ENCODE measurements at regions not wholly inside any gene's neighbourhood (a gene's known extent, or its start where the extent isn't known, plus 50 kb on each side); places are given as distances from the start of the nearest gene placed in this dataset.

DNA sequence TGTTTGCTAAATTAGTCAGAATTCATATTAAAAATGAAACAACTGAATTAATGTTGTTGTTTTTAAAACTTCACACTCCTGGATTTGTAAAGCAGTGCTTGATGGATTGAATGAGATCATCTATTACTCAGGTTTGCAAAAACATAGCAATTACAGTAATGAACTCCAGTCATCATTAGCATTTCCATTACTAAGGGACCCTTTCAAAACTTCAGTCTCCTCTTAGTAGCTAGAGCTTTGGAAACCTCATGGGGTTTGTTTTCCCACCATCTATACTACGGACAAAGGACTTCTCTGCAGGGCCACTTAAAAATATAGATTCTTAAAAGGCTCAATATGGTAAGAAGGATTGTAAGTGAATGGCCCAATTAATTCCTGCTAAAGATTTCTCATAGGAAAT lies 174.5 kb upstream of the PRNP start:
- DNase-seq: no peak

DNA sequence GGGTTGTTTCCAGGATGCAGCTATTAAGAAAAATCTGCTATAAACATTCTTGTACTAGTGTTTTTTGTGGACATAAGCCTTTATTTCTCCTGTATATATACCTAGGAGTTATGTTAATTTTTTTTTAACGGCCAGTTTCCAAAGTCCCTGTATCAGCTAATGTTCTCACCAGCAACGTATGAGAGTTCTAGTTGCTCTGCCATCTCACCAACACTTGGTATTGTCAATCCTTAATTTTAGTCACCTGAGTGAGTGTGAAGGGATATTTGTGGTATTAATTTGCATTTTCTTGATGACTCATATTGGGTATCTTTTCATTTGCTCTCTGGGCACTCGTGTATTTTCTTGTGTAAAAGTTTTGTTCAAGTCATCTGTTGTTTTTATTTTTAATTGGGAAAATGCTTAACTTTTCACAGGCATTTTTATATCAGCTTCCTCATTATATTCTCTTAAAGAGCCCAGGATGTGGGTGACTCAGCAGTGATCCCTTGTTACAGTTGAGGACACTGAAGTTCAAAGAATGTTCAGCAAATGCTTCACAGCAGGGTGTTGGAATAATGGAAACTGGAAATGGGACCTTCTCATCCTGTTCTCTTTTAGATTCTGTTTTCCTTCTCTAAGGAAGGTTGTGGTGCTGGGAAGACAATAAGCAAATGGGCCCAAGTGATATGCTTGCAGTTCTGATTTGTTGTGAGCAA lies 176.3 kb upstream of the PRNP start:
- no peak for DNase-seq

GRCh38 chr20:4508773-4509172 lies 177.5 kb upstream of the PRNP start:
- no peak for DNase-seq

DNA sequence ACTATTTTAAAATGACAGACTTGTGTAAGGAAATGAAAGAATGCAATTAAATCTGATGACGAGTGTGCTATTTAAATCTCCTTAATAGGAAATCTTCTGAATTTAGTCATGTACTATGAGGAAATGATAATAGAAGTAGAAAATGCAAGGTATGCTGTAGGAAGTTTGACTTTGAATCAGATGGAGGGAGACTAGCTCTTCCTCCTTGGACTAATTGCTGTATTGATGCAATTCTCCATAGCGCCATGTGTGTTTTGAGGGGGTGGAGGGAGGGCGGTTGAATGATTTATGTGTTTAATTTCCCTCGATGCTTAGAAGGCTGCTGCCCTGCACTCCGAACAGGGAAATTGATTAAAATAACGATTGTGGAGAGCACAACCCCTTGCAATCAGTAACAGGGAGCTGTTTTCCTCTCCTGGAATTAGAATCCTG lies 179.0 kb upstream of the PRNP start:
- peak; percentile 19 for DNase-seq

GRCh38 chr20:4504814-4505213 lies 181.4 kb upstream of the PRNP start:
- DNase-seq: no peak

DNA sequence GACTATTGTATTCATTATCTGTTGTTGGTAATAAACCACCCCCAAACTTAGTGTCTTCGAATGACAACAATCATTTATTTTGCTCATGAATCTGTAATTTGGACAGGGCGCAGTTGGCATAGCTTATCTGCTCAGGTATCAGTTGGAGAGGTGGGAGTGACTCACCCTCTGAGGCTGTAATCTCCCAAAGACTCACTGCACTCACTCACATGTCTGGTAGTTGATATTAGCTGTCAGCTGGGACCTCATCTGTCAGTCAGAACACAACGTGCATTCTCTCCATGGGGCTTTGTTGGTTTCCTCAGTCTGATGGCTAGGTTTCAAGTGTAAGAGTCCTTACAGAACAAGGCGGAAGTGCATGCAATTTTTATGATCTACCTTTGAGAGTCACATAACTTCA lies 183.5 kb upstream of the PRNP start:
- peak; percentile 28 for DNase-seq

DNA sequence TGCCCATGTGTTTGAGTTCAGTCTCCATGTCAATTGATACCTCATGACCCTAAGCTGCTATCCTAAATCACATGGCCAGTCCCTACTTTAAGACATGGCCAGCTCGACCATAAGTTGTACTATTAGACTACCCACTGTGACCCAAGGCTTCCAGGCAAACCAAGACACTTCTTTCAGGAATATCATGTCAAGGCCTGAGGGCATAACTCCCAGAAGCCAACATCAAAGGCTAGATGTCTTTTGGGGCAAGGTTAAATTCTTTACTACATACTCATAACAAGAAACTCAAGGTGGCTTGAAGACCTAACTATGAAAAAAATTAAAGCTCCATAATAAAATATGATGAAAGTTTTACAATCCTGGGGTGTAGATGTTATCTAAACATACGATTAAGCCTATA lies 192.9 kb upstream of the PRNP start:
- DNase-seq: no peak

- no peak for DNase-seq
Observed at GRCh38 chr20:4491643-4492042, 194.6 kb upstream of the PRNP start.

GRCh38 chr20:4490606-4491280 lies 195.5 kb upstream of the PRNP start:
- no peak for DNase-seq

- DNase-seq: no peak
Observed at GRCh38 chr20:4490045-4490444, 196.2 kb upstream of the PRNP start.

DNA sequence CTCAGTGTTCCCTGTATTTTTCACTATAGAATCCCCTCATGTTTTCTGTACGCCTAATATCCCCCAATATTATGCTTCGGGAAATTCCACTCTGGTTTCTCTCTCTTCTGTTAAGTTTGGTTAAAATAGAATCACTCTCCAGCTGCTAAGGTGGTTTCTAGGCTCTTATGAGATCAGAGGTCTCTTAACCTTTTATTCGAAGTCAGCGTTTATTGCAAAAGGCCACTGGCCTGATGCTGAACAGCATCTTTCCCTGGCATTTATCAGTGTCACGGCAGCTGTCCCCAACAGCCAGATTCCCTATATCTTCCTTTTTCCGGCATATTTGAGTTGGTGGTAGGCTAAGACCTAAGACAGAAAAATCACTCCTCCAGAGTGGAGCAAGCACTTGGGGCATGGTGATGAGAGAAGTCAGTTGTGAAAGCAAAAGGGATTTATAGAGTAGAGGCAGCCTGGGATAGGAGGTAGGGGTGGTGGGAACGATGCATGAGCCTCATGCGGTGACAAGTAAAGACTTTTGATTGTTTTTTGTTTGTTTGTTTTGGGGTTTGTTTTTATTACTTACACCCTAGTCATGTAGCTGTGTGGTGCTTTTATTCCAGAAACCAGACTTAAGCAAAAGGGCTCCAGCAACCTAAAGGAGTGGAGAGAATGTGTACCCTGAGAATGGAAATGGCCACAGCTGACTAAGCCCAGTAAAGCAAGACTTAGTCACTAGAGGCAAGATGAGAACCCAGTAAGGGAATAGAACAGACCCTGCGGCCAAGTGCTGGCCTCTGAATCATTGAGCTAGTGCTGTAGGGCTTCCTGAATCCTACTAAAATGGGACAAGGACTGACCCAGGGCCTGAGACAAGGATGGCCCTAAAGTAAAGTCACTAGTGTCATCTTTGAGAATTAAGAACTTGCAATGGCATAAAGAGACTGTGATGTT lies 197.6 kb upstream of the PRNP start:
- DNase-seq: no peak

GRCh38 chr20:4484379-4484997 lies 201.8 kb upstream of the PRNP start:
- no peak for DNase-seq

- DNase-seq: no peak
Observed at GRCh38 chr20:4483961-4484360, 202.3 kb upstream of the PRNP start.

- peak; percentile 4 for DNase-seq
Observed at GRCh38 chr20:4483486-4483885, 202.8 kb upstream of the PRNP start.

GRCh38 chr20:4480104-4480503 lies 206.2 kb upstream of the PRNP start:
- DNase-seq: no peak

- no peak for DNase-seq
Observed at GRCh38 chr20:4476903-4477500, 209.3 kb upstream of the PRNP start.

GRCh38 chr20:4472906-4473305 lies 213.3 kb upstream of the PRNP start:
- DNase-seq: no peak

GRCh38 chr20:4471221-4471620 lies 215.0 kb upstream of the PRNP start:
- DNase-seq: no peak

DNA sequence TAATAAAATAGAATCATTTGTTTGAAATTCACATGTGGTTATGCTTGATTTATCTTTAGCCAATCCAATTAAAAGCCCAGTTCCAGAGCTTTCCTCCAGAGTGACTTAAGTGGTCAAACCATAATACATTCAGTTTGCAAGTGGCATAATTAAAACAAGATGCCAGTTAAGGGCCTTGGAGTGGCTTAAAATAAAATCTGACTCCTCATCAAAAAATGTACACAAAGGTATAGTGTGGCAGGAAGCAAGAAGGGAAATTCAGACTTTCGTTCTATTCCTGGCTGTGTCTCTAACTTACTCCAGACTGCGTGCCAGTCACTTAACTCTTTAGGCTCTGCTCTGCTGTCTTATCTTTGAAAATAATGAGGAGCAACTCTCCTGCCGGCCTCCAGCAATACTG lies 215.9 kb upstream of the PRNP start:
- no peak for DNase-seq

- no peak for DNase-seq
Observed at GRCh38 chr20:4469910-4470309, 216.3 kb upstream of the PRNP start.

DNA sequence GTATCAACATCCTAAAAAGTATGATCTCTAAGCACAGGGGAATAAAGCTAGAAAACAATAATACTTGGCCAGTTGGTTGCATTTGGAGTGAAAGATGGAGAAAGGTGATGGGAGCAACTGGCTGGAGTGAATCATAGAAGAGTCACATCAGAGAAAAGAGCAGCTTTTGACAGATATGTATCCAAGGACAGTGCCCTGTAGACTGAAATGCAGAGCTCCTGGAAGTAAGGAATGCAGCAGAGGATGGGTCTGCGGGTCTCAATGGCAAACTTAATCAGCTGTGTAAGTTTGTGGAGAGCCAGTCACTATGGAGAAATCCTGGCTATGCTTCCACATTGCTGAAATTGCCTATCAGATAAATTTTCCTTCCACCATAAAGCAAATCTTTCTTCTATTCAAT lies 218.1 kb upstream of the PRNP start:
- DNase-seq: no peak

DNA sequence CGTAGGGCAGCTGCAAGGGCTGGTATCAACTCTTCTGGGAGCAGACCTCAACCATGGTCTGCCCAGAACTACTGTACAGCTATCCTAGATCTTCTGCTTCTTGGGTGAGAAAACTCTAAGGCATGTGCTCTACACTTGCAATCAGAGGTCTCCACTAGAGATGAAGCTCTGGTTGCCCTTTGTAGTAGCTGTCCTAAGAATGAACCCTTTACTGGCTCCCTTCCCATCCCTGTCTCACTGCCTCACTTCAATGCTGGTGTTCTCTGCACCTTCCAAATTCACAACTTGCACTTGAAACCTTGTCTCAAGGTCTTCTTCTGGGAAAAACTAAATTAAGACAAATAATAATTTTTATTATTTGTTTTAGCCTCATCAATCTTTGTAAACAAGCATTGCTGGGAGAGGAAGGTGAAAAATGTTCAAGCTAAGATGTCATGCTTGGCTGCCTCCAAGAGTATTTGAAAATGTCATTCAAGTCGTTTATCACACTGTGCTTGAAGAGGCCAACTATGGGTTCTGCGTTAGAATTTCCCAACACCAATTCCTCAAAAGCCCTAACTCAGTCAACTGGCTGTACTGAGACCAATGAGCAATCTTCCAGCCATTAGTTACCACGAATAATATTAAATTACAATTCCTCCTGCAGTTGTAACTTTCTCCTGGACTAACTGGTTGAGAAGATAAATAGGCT lies 216.9 kb upstream of the ADRA1D start:
- DNase-seq: no peak

Measured in NCI-H226 (cell line).